Suprapubic skin (tissue), 4 donors: ENCODE measurements at regions not wholly inside any gene's neighbourhood (a gene's known extent, or its start where the extent isn't known, plus 50 kb on each side); places are given as distances from the start of the nearest gene placed in this dataset.

Source experiments
- CTCF ChIP-seq, 2 donors: fragments of 200-600 bp in 1 of 2; fragments of 450-650 bp in 1 of 2; sonication (generic) in 1 of 2; IDR thresholded peaks; one replicate each; pipeline ENCODE4 v1.5.1; 2016 to 2019; ENCODE audit warnings: antibody characterized with exemption in 2 of 2, mild to moderate bottlenecking in 1 of 2, moderate library complexity in 1 of 2
- POLR2A ChIP-seq, 2 donors: fragments of 450-650 bp; IDR thresholded peaks; one replicate each; pipeline ENCODE4 v1.6.1; 2017; ENCODE audit warnings: antibody characterized with exemption in 2 of 2, mild to moderate bottlenecking in 2 of 2, moderate library complexity in 2 of 2
- POLR2AphosphoS5 ChIP-seq, 3 donors: sonication (generic); formaldehyde crosslinking; IDR thresholded peaks; one replicate each; pipeline ENCODE4 v1.6.1; 2017; ENCODE audit warnings: antibody characterized with exemption in 3 of 3

- TF ChIP-seq POLR2A (IDR thresholded peaks at IDR 0.05) (no peak), CTCF (IDR thresholded peaks at IDR 0.05) (no peak), POLR2AphosphoS5 (IDR thresholded peaks at IDR 0.05) (no peak)
Measured at GRCh38 chr6:91654357-91654756, 1067.5 kb upstream of the MAP3K7 start.
